GM23338 (cell line): ENCODE measurements at regions not wholly inside any gene's neighbourhood (a gene's known extent, or its start where the extent isn't known, plus 50 kb on each side); places are given as distances from the start of the nearest gene placed in this dataset. TPM values are rescaled to one million over a fixed set of nuclear protein-coding genes. Genes with fewer than 3 reads are reported as not detected.

ENCODE experiments used
- ATAC-seq: fragments of 200-7000 bp; cut with Tn5 transposase; 3 replicates; pipeline ENCODE4 v1.9.1; 2020
- DNase-seq: peaks from one replicate; pipeline ENCODE4 v3.0.0-alpha.2; 2015; ENCODE audit warnings: low spot score
- H2AFZ ChIP-seq: fragments of 200-600 bp; sonication (generic); 2 replicates; pipeline ENCODE4 v1.8.0; 2016; ENCODE audit warnings: antibody characterized with exemption, mild to moderate bottlenecking, moderate library complexity
- H3F3A ChIP-seq: fragments of 200-600 bp; sonication (generic); replicated peaks from 2 replicates; pipeline ENCODE4 v1.8.0; 2017; ENCODE audit warnings: antibody characterized with exemption, mixed run types, low read depth
- H3K27ac ChIP-seq: fragments of 200-600 bp; sonication (generic); 2 replicates; pipeline ENCODE4 v1.6.1; 2016; ENCODE audit warnings: low read depth
- H3K27me3 ChIP-seq: fragments of 200-600 bp; sonication (generic); 2 replicates; pipeline ENCODE4 v1.8.0; 2016; ENCODE audit warnings: mild to moderate bottlenecking, mixed run types, moderate library complexity; ENCODE audit not compliant: insufficient read depth
- H3K36me3 ChIP-seq: fragments of 200-600 bp; sonication (generic); 2 replicates; pipeline ENCODE4 v1.8.0; 2016; ENCODE audit warnings: mild to moderate bottlenecking; ENCODE audit not compliant: insufficient read depth
- H3K4me1 ChIP-seq: fragments of 200-600 bp; sonication (generic); 2 replicates; pipeline ENCODE4 v1.8.0; 2016; ENCODE audit warnings: mild to moderate bottlenecking, moderate library complexity; ENCODE audit not compliant: insufficient read depth
- H3K4me2 ChIP-seq: fragments of 200-600 bp; sonication (generic); 2 replicates; pipeline ENCODE4 v1.7.1; 2017; ENCODE audit warnings: mixed run types
- H3K4me3 ChIP-seq: fragments of 200-600 bp; sonication (generic); 2 replicates; pipeline ENCODE4 v1.6.1; 2016; ENCODE audit warnings: mixed run types
- H3K79me2 ChIP-seq: fragments of 200-600 bp; sonication (generic); replicated peaks from 2 replicates; pipeline ENCODE4 v1.8.0; 2017; ENCODE audit warnings: mild to moderate bottlenecking; ENCODE audit not compliant: insufficient read depth
- H3K9me2 ChIP-seq: fragments of 200-600 bp; sonication (generic); 2 replicates; pipeline ENCODE4 v1.8.0; 2017; ENCODE audit not compliant: insufficient read depth
- H4K20me1 ChIP-seq: fragments of 200-600 bp; sonication (generic); replicated peaks from 2 replicates; pipeline ENCODE4 v1.8.0; 2017; ENCODE audit warnings: mild to moderate bottlenecking; ENCODE audit not compliant: insufficient read depth
- H3K27ac Mint-ChIP-seq: 2 replicates; pipeline ENCODE4 v1.8.0; 2020; ENCODE audit warnings: inconsistent platforms, mild to moderate bottlenecking, moderate library complexity, mixed read lengths
- H3K27me3 Mint-ChIP-seq: 3 replicates; pipeline ENCODE4 v1.8.0; 2022; ENCODE audit warnings: low read depth, mild to moderate bottlenecking, moderate library complexity, mixed read lengths, inconsistent platforms; ENCODE audit not compliant: insufficient read depth, poor library complexity
- H3K36me3 Mint-ChIP-seq: 3 replicates; pipeline ENCODE4 v1.8.0; 2021; ENCODE audit warnings: low read depth, mild to moderate bottlenecking, inconsistent platforms, moderate library complexity, mixed read lengths
- H3K4me1 Mint-ChIP-seq: 3 replicates; pipeline ENCODE4 v1.8.0; 2020; ENCODE audit warnings: mild to moderate bottlenecking, inconsistent platforms, mixed read lengths
- H3K4me3 Mint-ChIP-seq: 3 replicates; pipeline ENCODE4 v1.8.0; 2021; ENCODE audit warnings: moderate library complexity, mild to moderate bottlenecking, inconsistent platforms, mixed read lengths
- H3K9me3 Mint-ChIP-seq: 3 replicates; pipeline ENCODE4 v1.8.0; 2020; ENCODE audit warnings: moderate library complexity, mild to moderate bottlenecking, inconsistent platforms, mixed read lengths
- CREB1 ChIP-seq: fragments of 250-450 bp; sonication (Bioruptor Pico); IDR thresholded peaks from 2 replicates; pipeline ENCODE4 v1.5.0; 2020; ENCODE audit warnings: low read depth, mild to moderate bottlenecking, moderate library complexity
- ETS1 ChIP-seq: IDR thresholded peaks from 2 replicates; pipeline ENCODE4 v1.6.1; 2016; ENCODE audit warnings: antibody characterized with exemption
- EZH2 ChIP-seq: fragments of 200-600 bp; sonication (generic); IDR thresholded peaks from one replicate; pipeline ENCODE4 v1.8.0; 2017; ENCODE audit warnings: antibody characterized with exemption, mild to moderate bottlenecking, low read depth; ENCODE audit not compliant: unreplicated experiment
- EZH2phosphoT487 ChIP-seq: fragments of 200-600 bp; sonication (generic); IDR thresholded peaks from one replicate; pipeline ENCODE4 v1.8.1; 2018; ENCODE audit warnings: antibody characterized with exemption; ENCODE audit not compliant: unreplicated experiment
- NANOG ChIP-seq: IDR thresholded peaks from 2 replicates; pipeline ENCODE4 v1.6.1; 2016; ENCODE audit warnings: antibody characterized with exemption, borderline replicate concordance
- POLR2AphosphoS5 ChIP-seq: IDR thresholded peaks from 2 replicates; pipeline ENCODE4 v1.6.1; 2016; ENCODE audit warnings: antibody characterized with exemption, low read depth
- ZNF114 ChIP-seq: fragments of 250-450 bp; sonication (Bioruptor Pico); IDR thresholded peaks from 2 replicates; pipeline ENCODE4 v1.5.0; 2020; ENCODE audit warnings: mild to moderate bottlenecking, moderate library complexity
- ZNF331 ChIP-seq: fragments of 250-450 bp; sonication (Bioruptor Pico); IDR thresholded peaks from 2 replicates; pipeline ENCODE4 v1.5.0; 2020; ENCODE audit warnings: low read depth, mild to moderate bottlenecking, moderate library complexity
- small RNA-seq: library from RNA; depleted of rRNA; stranded (forward); fragments of <200 nt; gene quantifications from one replicate; pipeline ENCODE3, GENCODE V24; 2014; ENCODE audit warnings: low replicate concordance

- Histone ChIP-seq H3F3A (no peaks in the 10 kb centered on the region), H2AFZ (no peak overlapping the region), H3K4me2 (no peak overlapping the region), H3K9me2 (no peaks in the 10 kb centered on the region; the same call in 1 of the 2 replicates), H4K20me1 (no peaks in the 10 kb centered on the region), H3K79me2 (no peaks in the 10 kb centered on the region), H3K36me3 (no peaks in the 10 kb centered on the region), H3K27me3 (no peaks in the 10 kb centered on the region), H3K27ac (no peak overlapping the region), H3K4me1 (no peaks in the 10 kb centered on the region), H3K4me3 (no peak overlapping the region)
- Mint-ChIP-seq H3K27ac (no peak overlapping the region), H3K4me1 (no peaks in the 10 kb centered on the region), H3K27me3 (peaks cover 2% of the 10 kb centered on the region), H3K36me3 (peaks cover 5% of the 10 kb centered on the region; the same call in 2 of the 3 replicates), H3K9me3 (peaks cover 7% of the 10 kb centered on the region; the same call in 1 of the 3 replicates), H3K4me3 (no peak overlapping the region)
- no peak for ATAC-seq
- DNase-seq, result no peak
- TF ChIP-seq NANOG (no peak), ZNF114 (CRISPR knock-in tag) (no peak), ZNF331 (no peak), CREB1 (CRISPR knock-in tag) (no peak), EZH2 (no peak), POLR2AphosphoS5 (no peak), EZH2phosphoT487 (no peak), ETS1 (no peak)
Measured at GRCh38 chr3:157559401-157559800, 56.2 kb upstream of the VEPH1 start.

Small RNAs in the stretch of these regions (small RNA-seq; reads per million reads assigned to genes)
- not detected for gene RN7SKP46
